ENCODE measurements at regions not wholly inside any gene's neighbourhood (a gene's known extent, or its start where the extent isn't known, plus 50 kb on each side); places are given as distances from the start of the nearest gene placed in this dataset.

- TF ChIP-seq CTCF (IDR thresholded peaks at IDR 0.05; ENCODE audit: borderline replicate concordance, extremely low read depth, low read length, poor library complexity, severe bottlenecking) (no peak), EZH2 (IDR thresholded peaks at IDR 0.05; ENCODE audit: borderline replicate concordance, low read depth, low read length, severe bottlenecking) (no peak)
Measured at GRCh38 chr15:69908590-69909420, 188.9 kb downstream of the TLE3 start.
